ENCODE measurements at regions not wholly inside any gene's neighbourhood (a gene's known extent, or its start where the extent isn't known, plus 50 kb on each side); places are given as distances from the start of the nearest gene placed in this dataset.

DNA sequence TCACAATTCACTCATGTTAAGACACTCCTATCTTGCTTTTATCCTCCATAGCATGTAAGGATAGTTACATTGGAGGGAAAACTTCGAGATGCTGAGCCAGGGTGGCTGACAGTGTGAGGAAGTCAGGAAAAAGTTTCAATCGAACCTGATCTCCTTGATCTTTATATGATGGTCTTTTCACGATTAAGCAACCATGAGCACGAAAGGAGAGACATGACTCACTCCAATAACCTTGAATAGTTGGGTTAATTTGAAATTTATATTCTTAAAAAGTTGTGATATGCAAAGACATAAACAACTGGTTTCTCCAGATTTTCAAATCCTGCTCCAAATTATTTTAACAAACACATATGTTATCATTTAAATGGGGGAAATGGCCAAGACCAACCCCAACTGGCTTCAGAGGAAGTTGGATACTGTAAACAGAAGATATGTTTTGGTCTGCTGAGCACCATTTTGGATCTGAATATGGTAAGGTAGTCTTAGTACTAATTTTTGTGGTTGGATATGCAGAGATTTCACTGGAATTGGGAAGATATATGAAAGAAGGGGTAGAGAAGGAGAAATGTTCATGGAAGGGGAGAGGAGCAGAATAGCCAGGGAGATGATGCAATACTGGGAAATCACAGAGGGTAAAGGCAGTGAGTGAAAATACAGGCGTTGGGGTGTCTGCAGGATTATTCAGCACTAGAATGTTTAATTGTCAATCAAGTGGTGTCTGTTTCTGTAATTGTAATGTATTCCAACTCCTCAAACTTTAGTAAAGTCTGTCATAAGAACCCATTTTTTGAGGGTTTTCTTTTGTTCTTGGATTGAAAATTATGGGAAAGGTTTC is 185.2 kb upstream of the SLC38A2 start:
- TF ChIP-seq CTCF (IDR thresholded peaks at IDR 0.05; ENCODE audit: low read depth, low read length, missing control alignments), result no peak
- no peak overlapping the region for H3K4me3 ChIP-seq (ENCODE audit: low read depth, low read length)
- in situ Hi-C loops (cut with HindIII; ENCODE audit: low pct_ligation_motif_present, low sequenced_read_pairs), result no loop called here
- H3K36me3 ChIP-seq (replicated peaks), result no peaks in the 10 kb centered on the region
- DNase-seq, result no peak
- H3K27ac ChIP-seq, result peak overlapping the region; percentile 98
- no peaks in the 10 kb centered on the region for H3K27me3 ChIP-seq (replicated peaks)

DNA sequence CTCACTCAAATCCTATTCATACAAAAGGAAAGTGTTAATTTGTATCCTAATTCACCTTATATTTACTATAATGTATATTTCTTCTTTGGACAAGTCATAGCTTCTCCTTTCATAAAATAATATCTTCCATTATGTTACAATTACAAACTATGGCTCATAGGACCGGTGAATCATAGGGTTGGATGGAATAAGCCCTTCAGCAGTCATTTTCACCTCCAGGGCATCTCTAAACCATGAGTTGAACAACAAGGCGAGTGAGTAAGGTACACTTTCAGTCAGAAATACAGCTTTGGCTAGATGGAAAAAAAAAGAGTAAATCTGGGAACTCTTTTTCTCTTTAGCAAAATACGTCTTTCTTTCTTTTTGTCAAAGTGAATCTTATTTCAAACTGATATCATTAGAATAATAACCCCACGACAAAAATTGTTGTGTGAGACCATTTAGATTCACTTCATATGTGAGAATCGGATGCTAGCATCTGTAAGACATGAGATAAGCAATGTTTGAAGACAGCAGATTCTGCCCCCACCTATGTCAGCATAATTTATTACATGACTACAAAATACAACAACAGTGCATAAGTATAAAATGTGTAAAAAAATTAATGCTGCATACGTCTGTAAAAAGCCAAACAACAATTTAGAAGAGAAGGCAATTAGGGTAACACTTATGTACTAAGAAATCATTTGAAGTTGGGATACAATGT is 184.4 kb upstream of the SLC38A2 start:
- in situ Hi-C loops (cut with HindIII; ENCODE audit: low pct_ligation_motif_present, low sequenced_read_pairs), result no loop called here

GRCh38 chr12:46556105-46556559 is 183.6 kb upstream of the SLC38A2 start:
- in situ Hi-C loops (cut with HindIII; ENCODE audit: low pct_ligation_motif_present, low sequenced_read_pairs), result no loop called here
- H3K36me3 ChIP-seq (replicated peaks), result no peaks in the 10 kb centered on the region
- no peak overlapping the region for H3K4me3 ChIP-seq (ENCODE audit: low read depth, low read length)
- H3K27ac ChIP-seq, result peak overlapping the region; percentile 98
- no peaks in the 10 kb centered on the region for H3K27me3 ChIP-seq (replicated peaks)
- peak; percentile 62 for DNase-seq
- TF ChIP-seq CTCF (IDR thresholded peaks at IDR 0.05; ENCODE audit: low read depth, low read length, missing control alignments), result no peak

More for the DNA sequence above, 184.4 kb upstream of the SLC38A2 start:
- DNase-seq, result peak; percentile 81
- Histone ChIP-seq H3K27me3 (replicated peaks) (no peaks in the 10 kb centered on the region), H3K4me3 (ENCODE audit: low read depth, low read length) (no peak overlapping the region), H3K36me3 (replicated peaks) (no peaks in the 10 kb centered on the region), H3K27ac (peak overlapping the region; percentile 98)
- TF ChIP-seq CTCF (IDR thresholded peaks at IDR 0.05; ENCODE audit: low read depth, low read length, missing control alignments), result peak; percentile 13

- in situ Hi-C loops (cut with HindIII; ENCODE audit: low pct_ligation_motif_present, low sequenced_read_pairs), result no loop called here
- Histone ChIP-seq H3K27me3 (replicated peaks) (no peaks in the 10 kb centered on the region), H3K36me3 (replicated peaks) (no peaks in the 10 kb centered on the region), H3K27ac (peak overlapping the region; percentile 98), H3K4me3 (ENCODE audit: low read depth, low read length) (no peak overlapping the region)
- no peak for TF ChIP-seq CTCF (IDR thresholded peaks at IDR 0.05; ENCODE audit: low read depth, low read length, missing control alignments)
- peak; percentile 47 for DNase-seq
Measured at GRCh38 chr12:46555406-46555852, 182.9 kb upstream of the SLC38A2 start.

DNA sequence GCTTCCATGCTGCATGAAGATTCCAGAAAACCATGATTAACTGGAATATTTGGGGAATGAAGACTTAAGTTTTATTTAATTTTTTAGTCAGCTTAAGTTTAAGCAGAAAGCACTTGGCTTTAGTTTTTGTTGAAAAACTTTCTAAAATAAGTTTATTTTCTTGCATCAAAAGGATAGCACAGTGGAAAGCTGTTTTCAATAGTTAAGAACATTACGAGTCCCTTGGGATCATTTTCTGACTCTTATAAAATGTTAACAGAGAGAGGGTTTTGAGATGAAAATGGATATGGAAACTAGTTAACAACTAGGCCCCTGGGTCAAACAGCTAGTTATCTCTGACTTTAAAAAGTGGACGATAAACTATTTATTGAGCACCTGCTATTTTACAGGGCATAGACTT is 181.9 kb upstream of the SLC38A2 start:
- in situ Hi-C loops (cut with HindIII; ENCODE audit: low pct_ligation_motif_present, low sequenced_read_pairs), result no loop called here
- Histone ChIP-seq H3K27ac (peak overlapping the region; percentile 5), H3K27me3 (replicated peaks) (no peaks in the 10 kb centered on the region), H3K4me3 (ENCODE audit: low read depth, low read length) (no peak overlapping the region), H3K36me3 (replicated peaks) (no peaks in the 10 kb centered on the region)
- TF ChIP-seq CTCF (IDR thresholded peaks at IDR 0.05; ENCODE audit: low read depth, low read length, missing control alignments), result no peak
- DNase-seq, result no peak

Measured in brain microvascular endothelial cell (primary cell).